HCT116 (cell line): ENCODE measurements at regions not wholly inside any gene's neighbourhood (a gene's known extent, or its start where the extent isn't known, plus 50 kb on each side); places are given as distances from the start of the nearest gene placed in this dataset.

Source experiments
- ATF3 ChIP-seq: IDR thresholded peaks from 2 replicates; pipeline ENCODE4 v1.6.1; 2012
- EGR1 ChIP-seq: IDR thresholded peaks from 2 replicates; pipeline ENCODE4 v1.6.1; 2012; ENCODE audit warnings: low read depth
- ELF1 ChIP-seq: IDR thresholded peaks from 2 replicates; pipeline ENCODE4 v1.6.1; 2012; ENCODE audit warnings: low read depth, borderline replicate concordance
- EZH2 ChIP-seq: fragments of 200-600 bp; sonication (generic); IDR thresholded peaks from 2 replicates; pipeline ENCODE4 v1.6.1; 2017; ENCODE audit warnings: antibody characterized with exemption, mixed run types
- EZH2phosphoT487 ChIP-seq: fragments of 200-600 bp; IDR thresholded peaks from 2 replicates; pipeline ENCODE4 v1.6.1; 2018; ENCODE audit warnings: antibody characterized with exemption, borderline replicate concordance
- JUND ChIP-seq: IDR thresholded peaks from 2 replicates; pipeline ENCODE4 v1.6.1; 2012
- POLR2A ChIP-seq: IDR thresholded peaks from 2 replicates; pipeline ENCODE4 v1.7.0; 2011; ENCODE audit warnings: borderline replicate concordance; ENCODE audit not compliant: insufficient read depth, insufficient read length; ENCODE audit errors: extremely low read depth
- POLR2AphosphoS5 ChIP-seq: IDR thresholded peaks from 2 replicates; pipeline ENCODE4 v1.6.1; 2011; ENCODE audit warnings: mild to moderate bottlenecking, low read depth, low read length, moderate library complexity
- SIN3A ChIP-seq: IDR thresholded peaks from 2 replicates; pipeline ENCODE4 v1.6.1; 2012; ENCODE audit warnings: low read depth
- YY1 ChIP-seq: IDR thresholded peaks from 2 replicates; pipeline ENCODE4 v1.6.1; 2011; ENCODE audit warnings: low read length, low read depth, moderate library complexity, mild to moderate bottlenecking; ENCODE audit not compliant: insufficient replicate concordance; ENCODE audit errors: extremely low read depth
- TF ChIP-seq, protein P1 (sequence below): IDR thresholded peaks from 2 replicates; pipeline ENCODE4 v1.6.1; 2012; ENCODE audit warnings: low read depth
- TF ChIP-seq, protein P2 (sequence below), 3 experiments: fragments of 200-600 bp in 1 of 3; sonication (generic) in 1 of 3; IDR thresholded peaks in 2 of 3; conservative IDR thresholded peaks in 1 of 3; 2 replicates each; pipeline ENCODE4 v1.5.1; 2012 to 2017; ENCODE audit warnings: low read depth in 2 of 3, low read length in 2 of 3, antibody characterized with exemption in 1 of 3, borderline replicate concordance in 1 of 3, control low read depth in 1 of 3, mild to moderate bottlenecking in 1 of 3, mixed read lengths in 1 of 3, mixed run types in 1 of 3, moderate library complexity in 1 of 3; ENCODE audit not compliant: insufficient read depth in 1 of 3
- TF ChIP-seq, protein P3 (sequence below): IDR thresholded peaks from 2 replicates; pipeline ENCODE4 v1.6.1; 2012

- TF ChIP-seq, protein P1, sequence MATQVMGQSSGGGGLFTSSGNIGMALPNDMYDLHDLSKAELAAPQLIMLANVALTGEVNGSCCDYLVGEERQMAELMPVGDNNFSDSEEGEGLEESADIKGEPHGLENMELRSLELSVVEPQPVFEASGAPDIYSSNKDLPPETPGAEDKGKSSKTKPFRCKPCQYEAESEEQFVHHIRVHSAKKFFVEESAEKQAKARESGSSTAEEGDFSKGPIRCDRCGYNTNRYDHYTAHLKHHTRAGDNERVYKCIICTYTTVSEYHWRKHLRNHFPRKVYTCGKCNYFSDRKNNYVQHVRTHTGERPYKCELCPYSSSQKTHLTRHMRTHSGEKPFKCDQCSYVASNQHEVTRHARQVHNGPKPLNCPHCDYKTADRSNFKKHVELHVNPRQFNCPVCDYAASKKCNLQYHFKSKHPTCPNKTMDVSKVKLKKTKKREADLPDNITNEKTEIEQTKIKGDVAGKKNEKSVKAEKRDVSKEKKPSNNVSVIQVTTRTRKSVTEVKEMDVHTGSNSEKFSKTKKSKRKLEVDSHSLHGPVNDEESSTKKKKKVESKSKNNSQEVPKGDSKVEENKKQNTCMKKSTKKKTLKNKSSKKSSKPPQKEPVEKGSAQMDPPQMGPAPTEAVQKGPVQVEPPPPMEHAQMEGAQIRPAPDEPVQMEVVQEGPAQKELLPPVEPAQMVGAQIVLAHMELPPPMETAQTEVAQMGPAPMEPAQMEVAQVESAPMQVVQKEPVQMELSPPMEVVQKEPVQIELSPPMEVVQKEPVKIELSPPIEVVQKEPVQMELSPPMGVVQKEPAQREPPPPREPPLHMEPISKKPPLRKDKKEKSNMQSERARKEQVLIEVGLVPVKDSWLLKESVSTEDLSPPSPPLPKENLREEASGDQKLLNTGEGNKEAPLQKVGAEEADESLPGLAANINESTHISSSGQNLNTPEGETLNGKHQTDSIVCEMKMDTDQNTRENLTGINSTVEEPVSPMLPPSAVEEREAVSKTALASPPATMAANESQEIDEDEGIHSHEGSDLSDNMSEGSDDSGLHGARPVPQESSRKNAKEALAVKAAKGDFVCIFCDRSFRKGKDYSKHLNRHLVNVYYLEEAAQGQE, result no peak
- TF ChIP-seq EGR1 (no peak), SIN3A (no peak), YY1 (no peak), POLR2AphosphoS5 (no peak), POLR2A (no peak), EZH2phosphoT487 (no peak), JUND (no peak), ELF1 (no peak), ATF3 (no peak), EZH2 (no peak)
- TF ChIP-seq, protein P2, sequence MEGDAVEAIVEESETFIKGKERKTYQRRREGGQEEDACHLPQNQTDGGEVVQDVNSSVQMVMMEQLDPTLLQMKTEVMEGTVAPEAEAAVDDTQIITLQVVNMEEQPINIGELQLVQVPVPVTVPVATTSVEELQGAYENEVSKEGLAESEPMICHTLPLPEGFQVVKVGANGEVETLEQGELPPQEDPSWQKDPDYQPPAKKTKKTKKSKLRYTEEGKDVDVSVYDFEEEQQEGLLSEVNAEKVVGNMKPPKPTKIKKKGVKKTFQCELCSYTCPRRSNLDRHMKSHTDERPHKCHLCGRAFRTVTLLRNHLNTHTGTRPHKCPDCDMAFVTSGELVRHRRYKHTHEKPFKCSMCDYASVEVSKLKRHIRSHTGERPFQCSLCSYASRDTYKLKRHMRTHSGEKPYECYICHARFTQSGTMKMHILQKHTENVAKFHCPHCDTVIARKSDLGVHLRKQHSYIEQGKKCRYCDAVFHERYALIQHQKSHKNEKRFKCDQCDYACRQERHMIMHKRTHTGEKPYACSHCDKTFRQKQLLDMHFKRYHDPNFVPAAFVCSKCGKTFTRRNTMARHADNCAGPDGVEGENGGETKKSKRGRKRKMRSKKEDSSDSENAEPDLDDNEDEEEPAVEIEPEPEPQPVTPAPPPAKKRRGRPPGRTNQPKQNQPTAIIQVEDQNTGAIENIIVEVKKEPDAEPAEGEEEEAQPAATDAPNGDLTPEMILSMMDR (IDR thresholded peaks at IDR 0.05 in 2 of 3, conservative IDR thresholded peaks at IDR 0.05 in 1 of 3; ENCODE audit: borderline replicate concordance in 1 of 3, insufficient read depth in 1 of 3, low read depth in 2 of 3, low read length in 2 of 3), result no peak
- TF ChIP-seq, protein P3, sequence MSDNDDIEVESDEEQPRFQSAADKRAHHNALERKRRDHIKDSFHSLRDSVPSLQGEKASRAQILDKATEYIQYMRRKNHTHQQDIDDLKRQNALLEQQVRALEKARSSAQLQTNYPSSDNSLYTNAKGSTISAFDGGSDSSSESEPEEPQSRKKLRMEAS, result no peak
Measured at GRCh38 chr6:37578104-37578503, 78.4 kb upstream of the CCDC167 start.
